PC-9 (cell line): ENCODE measurements at regions not wholly inside any gene's neighbourhood (a gene's known extent, or its start where the extent isn't known, plus 50 kb on each side); places are given as distances from the start of the nearest gene placed in this dataset.
"Not testable (repeated sequence)": the region's sequence is repeated elsewhere in the genome, so short reads cannot be mapped to it uniquely, and the experiment has no call there.

Source experiments
- EZH2 ChIP-seq: fragments of 200-600 bp; sonication (generic); IDR thresholded peaks from 2 replicates; pipeline ENCODE4 v1.8.0; 2017; ENCODE audit warnings: antibody characterized with exemption, low read depth
- TF ChIP-seq, protein P1 (sequence below): fragments of 200-600 bp; sonication (generic); conservative IDR thresholded peaks from 2 replicates; pipeline ENCODE4 v1.6.1; 2017; ENCODE audit warnings: mixed run types, antibody characterized with exemption, mild to moderate bottlenecking, moderate library complexity

DNA sequence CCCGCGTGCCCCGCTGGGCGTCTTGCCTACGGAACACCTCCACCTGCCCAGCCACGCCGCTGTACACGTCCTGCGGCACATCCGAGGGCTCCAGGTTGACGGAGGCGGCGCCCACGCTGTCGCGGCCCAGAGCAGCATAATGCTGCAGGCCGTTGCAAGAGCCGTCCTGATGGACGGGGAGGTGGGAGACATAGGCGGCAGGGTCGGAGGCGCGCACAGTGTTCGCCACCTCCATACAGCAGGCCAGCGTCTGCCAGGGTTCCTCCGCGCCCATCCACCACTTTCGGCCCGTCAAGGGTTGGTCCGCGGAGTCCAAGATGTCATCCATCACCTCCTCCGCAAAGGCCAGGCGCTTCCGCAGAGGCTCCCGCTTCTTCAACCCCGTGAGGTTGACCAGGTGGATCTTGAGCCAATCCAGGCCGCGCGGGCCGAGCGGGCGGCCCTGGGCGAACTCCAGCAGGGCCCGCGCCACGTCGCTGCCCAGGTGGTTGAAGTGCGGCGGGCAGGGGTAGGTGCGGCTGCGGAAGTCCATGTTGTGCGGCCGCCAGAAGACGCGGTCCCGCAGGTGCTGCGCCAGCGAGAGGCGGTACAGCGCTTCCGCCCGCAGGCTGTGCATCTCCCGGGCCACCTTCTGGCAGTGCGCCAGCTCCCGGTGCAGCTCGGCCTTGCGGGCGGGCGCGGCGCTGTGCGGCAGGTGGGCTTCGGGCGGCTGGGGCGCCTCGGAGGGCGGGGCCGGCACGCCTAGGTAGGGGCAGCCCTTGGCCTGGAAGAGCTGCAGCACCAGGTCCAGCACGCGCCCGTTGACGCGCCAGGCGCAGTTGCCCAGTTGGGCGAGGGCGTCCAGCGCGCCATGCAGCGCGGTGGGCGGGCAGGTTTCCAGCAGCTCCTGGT, 72.9 kb upstream of the MED13 start:
- TF ChIP-seq, protein P1, sequence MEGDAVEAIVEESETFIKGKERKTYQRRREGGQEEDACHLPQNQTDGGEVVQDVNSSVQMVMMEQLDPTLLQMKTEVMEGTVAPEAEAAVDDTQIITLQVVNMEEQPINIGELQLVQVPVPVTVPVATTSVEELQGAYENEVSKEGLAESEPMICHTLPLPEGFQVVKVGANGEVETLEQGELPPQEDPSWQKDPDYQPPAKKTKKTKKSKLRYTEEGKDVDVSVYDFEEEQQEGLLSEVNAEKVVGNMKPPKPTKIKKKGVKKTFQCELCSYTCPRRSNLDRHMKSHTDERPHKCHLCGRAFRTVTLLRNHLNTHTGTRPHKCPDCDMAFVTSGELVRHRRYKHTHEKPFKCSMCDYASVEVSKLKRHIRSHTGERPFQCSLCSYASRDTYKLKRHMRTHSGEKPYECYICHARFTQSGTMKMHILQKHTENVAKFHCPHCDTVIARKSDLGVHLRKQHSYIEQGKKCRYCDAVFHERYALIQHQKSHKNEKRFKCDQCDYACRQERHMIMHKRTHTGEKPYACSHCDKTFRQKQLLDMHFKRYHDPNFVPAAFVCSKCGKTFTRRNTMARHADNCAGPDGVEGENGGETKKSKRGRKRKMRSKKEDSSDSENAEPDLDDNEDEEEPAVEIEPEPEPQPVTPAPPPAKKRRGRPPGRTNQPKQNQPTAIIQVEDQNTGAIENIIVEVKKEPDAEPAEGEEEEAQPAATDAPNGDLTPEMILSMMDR: not testable (repeated sequence)
- not testable (repeated sequence) for TF ChIP-seq EZH2
